ENCODE measurements at regions not wholly inside any gene's neighbourhood (a gene's known extent, or its start where the extent isn't known, plus 50 kb on each side); places are given as distances from the start of the nearest gene placed in this dataset.

- no peak for TF ChIP-seq SIN3A (IDR thresholded peaks at IDR 0.05; ENCODE audit: borderline replicate concordance, insufficient read depth, low read length)
- no peak for TF ChIP-seq TAF1 (IDR thresholded peaks at IDR 0.05; ENCODE audit: borderline replicate concordance, insufficient read depth, low read length)
- no peak for TF ChIP-seq FOXP2 (optimal IDR thresholded peaks at IDR 0.05; ENCODE audit: borderline replicate concordance, extremely low read depth, extremely low read length, insufficient read depth)
- TF ChIP-seq REST (IDR thresholded peaks at IDR 0.05; ENCODE audit: insufficient read depth in 1 of 2, low read depth in 2 of 2, low read length in 2 of 2), result no peak
- no peak for TF ChIP-seq POLR2AphosphoS5 (IDR thresholded peaks at IDR 0.05; ENCODE audit: low read depth, low read length)
Measured at GRCh38 chr14:89702073-89702875, 252.3 kb downstream of the EFCAB11 start.

- TF ChIP-seq TAF1 (IDR thresholded peaks at IDR 0.05; ENCODE audit: borderline replicate concordance, insufficient read depth, low read length) (no peak), FOXP2 (optimal IDR thresholded peaks at IDR 0.05; ENCODE audit: borderline replicate concordance, extremely low read depth, extremely low read length, insufficient read depth) (peak; percentile 41)
Measured at GRCh38 chr14:89701211-89702043, 253.1 kb downstream of the EFCAB11 start.

- TF ChIP-seq POLR2AphosphoS5 (IDR thresholded peaks at IDR 0.05; ENCODE audit: low read depth, low read length), result no peak
- no peak for TF ChIP-seq TAF1 (IDR thresholded peaks at IDR 0.05; ENCODE audit: borderline replicate concordance, insufficient read depth, low read length)
- TF ChIP-seq FOXP2 (optimal IDR thresholded peaks at IDR 0.05; ENCODE audit: borderline replicate concordance, extremely low read depth, extremely low read length, insufficient read depth), result no peak
- TF ChIP-seq SIN3A (IDR thresholded peaks at IDR 0.05; ENCODE audit: borderline replicate concordance, insufficient read depth, low read length), result no peak
- no peak for TF ChIP-seq REST (IDR thresholded peaks at IDR 0.05; ENCODE audit: insufficient read depth in 1 of 2, low read depth in 2 of 2, low read length in 2 of 2)
Measured at GRCh38 chr14:89700801-89701200, 253.7 kb downstream of the EFCAB11 start.

- TF ChIP-seq TAF1 (IDR thresholded peaks at IDR 0.05; ENCODE audit: borderline replicate concordance, insufficient read depth, low read length), result no peak
- TF ChIP-seq POLR2AphosphoS5 (IDR thresholded peaks at IDR 0.05; ENCODE audit: low read depth, low read length), result no peak
- TF ChIP-seq REST (IDR thresholded peaks at IDR 0.05; ENCODE audit: insufficient read depth in 1 of 2, low read depth in 2 of 2, low read length in 2 of 2), result no peak
- TF ChIP-seq SIN3A (IDR thresholded peaks at IDR 0.05; ENCODE audit: borderline replicate concordance, insufficient read depth, low read length), result no peak
- TF ChIP-seq FOXP2 (optimal IDR thresholded peaks at IDR 0.05; ENCODE audit: borderline replicate concordance, extremely low read depth, extremely low read length, insufficient read depth), result no peak
Measured at GRCh38 chr14:89699071-89699470, 255.5 kb downstream of the EFCAB11 start.

DNA sequence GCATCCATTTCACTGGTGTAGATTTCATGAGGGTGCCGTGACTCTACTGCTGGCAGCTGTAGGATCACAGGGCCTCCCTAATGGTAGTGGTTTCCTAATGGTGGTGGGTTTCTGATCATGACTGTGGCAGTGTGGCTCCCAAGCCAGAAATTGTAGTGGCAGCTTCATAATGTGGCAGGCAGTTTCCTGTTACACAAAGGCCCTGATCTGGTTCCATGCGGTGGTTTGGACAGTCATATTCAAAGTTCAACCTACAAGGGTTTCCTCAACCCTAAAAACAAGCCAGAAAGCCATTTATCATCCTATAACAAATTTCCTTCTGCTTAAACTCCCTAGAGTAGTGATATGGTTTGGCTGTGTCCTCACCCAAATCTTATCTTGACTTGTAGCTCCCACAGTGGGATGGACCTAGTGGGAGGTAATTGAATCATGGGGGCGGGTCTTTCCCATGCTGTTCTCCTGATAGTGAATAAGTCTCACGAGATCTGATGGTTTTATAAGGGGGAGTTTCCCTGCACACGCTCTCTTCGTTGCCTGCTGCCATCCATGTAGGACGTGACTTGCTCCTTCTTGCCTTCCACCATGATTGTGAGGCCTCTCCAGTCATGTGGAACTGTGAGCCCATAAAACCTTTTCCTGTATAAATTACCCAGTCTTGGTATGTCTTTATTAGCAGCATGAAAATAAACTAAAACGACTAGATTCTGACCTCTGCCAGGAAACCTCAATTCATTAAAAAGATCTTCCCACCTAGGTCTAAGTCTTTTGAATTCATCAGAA is 257.1 kb downstream of the EFCAB11 start:
- TF ChIP-seq SIN3A (IDR thresholded peaks at IDR 0.05; ENCODE audit: borderline replicate concordance, insufficient read depth, low read length) (no peak), TAF1 (IDR thresholded peaks at IDR 0.05; ENCODE audit: borderline replicate concordance, insufficient read depth, low read length) (no peak), POLR2AphosphoS5 (IDR thresholded peaks at IDR 0.05; ENCODE audit: low read depth, low read length) (no peak), FOXP2 (optimal IDR thresholded peaks at IDR 0.05; ENCODE audit: borderline replicate concordance, extremely low read depth, extremely low read length, insufficient read depth) (no peak), REST (IDR thresholded peaks at IDR 0.05; ENCODE audit: insufficient read depth in 1 of 2, low read depth in 2 of 2, low read length in 2 of 2) (no peak)
